ENCODE measurements at regions not wholly inside any gene's neighbourhood (a gene's known extent, or its start where the extent isn't known, plus 50 kb on each side); places are given as distances from the start of the nearest gene placed in this dataset.

DNA sequence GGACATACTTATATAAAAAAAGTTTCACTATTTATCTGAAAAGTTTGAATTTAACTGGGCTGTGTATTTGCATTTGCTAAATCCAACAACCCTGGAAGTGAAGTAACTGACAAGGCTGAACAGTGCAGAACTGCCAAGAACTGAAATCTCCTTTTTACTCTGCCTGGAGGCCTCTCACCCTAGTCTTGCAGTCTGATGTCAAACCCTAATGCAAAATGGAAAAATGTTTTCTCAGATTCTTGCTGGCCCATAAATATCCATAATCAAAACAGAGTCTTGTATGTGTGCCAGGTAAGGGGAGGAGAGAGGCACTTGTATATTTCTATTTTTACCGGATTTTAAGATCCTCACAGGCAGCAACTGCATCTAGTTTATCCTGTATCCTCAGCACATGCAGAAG lies 432.7 kb upstream of the KLF4 start:
- Histone ChIP-seq H3K27ac (ENCODE audit: low read depth in 1 of 2, low read length in 2 of 2) (no peak overlapping the region), H3K36me3 (replicated peaks in 1 of 2; ENCODE audit: control insufficient read depth in 1 of 2, insufficient read depth in 2 of 2, low read length in 2 of 2) (no peaks in the 10 kb centered on the region), H3K4me2 (replicated peaks; ENCODE audit: extremely low read depth, low read length, poor library complexity, severe bottlenecking) (no peak overlapping the region), H3K9me3 (replicated peaks in 1 of 2; ENCODE audit: control insufficient read depth in 1 of 2, insufficient read depth in 1 of 2, low read length in 2 of 2) (peaks cover 0 to 11% of the 10 kb centered on the region in 2 donors), H3K79me2 (ENCODE audit: insufficient read depth, low read length) (peaks cover 1% of the 10 kb centered on the region), H3K4me1 (ENCODE audit: control insufficient read depth in 1 of 2, insufficient read depth in 2 of 2, low read length in 2 of 2) (peaks cover 7 to 11% of the 10 kb centered on the region in 2 donors), H3K9ac (ENCODE audit: insufficient read depth, low read length, poor library complexity, severe bottlenecking) (no peak overlapping the region), H3K27me3 (ENCODE audit: control insufficient read depth in 2 of 2, insufficient read depth in 2 of 2, low read length in 2 of 2) (no peaks in the 10 kb centered on the region), H3K4me3 (replicated peaks in 1 of 3; ENCODE audit: low read depth in 2 of 3, low read length in 3 of 3) (no peak overlapping the region), H2AFZ (ENCODE audit: insufficient read depth, low read depth, low read length, poor library complexity, severe bottlenecking) (no peak overlapping the region), H4K20me1 (ENCODE audit: insufficient read depth, low read length) (no peaks in the 10 kb centered on the region)
- H3K27me3 Mint-ChIP-seq (ENCODE audit: low read depth in 3 of 3): no peaks in the 10 kb centered on the region
- H3K36me3 Mint-ChIP-seq: peaks cover 0 to 6% of the 10 kb centered on the region in 2 donors
- H3K27ac Mint-ChIP-seq: no peak overlapping the region
- DNase-seq: no peak
- intact Hi-C loops (cut with micrococcal nuclease): loop anchor here in 1 of 2 donors (10.0 kb wide), 1 partner anchor 63 kb away; no protein-coding TSS in a partner anchor
- 100% methylated on average over 1 of the region's 1 CpG for WGBS (ENCODE audit: insufficient coverage)
- peaks cover 18% of the 10 kb centered on the region for H3K4me1 Mint-ChIP-seq
- H3K9me3 Mint-ChIP-seq: peaks cover 6 to 15% (median 9%) of the 10 kb centered on the region in 7 donors
- TF ChIP-seq, protein P1, sequence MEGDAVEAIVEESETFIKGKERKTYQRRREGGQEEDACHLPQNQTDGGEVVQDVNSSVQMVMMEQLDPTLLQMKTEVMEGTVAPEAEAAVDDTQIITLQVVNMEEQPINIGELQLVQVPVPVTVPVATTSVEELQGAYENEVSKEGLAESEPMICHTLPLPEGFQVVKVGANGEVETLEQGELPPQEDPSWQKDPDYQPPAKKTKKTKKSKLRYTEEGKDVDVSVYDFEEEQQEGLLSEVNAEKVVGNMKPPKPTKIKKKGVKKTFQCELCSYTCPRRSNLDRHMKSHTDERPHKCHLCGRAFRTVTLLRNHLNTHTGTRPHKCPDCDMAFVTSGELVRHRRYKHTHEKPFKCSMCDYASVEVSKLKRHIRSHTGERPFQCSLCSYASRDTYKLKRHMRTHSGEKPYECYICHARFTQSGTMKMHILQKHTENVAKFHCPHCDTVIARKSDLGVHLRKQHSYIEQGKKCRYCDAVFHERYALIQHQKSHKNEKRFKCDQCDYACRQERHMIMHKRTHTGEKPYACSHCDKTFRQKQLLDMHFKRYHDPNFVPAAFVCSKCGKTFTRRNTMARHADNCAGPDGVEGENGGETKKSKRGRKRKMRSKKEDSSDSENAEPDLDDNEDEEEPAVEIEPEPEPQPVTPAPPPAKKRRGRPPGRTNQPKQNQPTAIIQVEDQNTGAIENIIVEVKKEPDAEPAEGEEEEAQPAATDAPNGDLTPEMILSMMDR (IDR thresholded peaks at IDR 0.05): no peak
- H3K4me3 Mint-ChIP-seq: no peak overlapping the region

DNA sequence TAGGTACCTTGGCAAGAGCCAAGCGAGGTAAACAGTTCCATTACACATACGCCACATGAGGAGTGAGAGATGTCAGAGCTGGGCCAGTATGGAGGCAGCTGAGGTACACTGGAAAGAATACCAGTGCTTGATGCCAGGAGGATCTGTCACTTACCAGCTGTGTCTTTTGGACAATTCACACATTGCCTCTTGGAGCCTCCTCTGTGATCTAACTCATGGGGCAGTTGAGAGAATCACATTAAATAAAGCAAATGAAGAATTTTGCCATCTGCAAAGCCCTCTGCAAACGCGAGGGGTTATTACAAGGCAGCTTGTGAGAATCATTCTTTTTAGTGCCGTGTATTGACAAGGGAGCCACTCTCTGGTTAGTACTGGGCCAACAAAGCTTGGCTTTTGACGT lies 429.7 kb upstream of the KLF4 start:
- intact Hi-C loops (cut with micrococcal nuclease): no loop called here
- H3K27me3 Mint-ChIP-seq (ENCODE audit: low read depth in 3 of 3): peaks cover 0 to 1% (median 0%) of the 10 kb centered on the region in 3 donors

More for the DNA sequence above, 429.7 kb upstream of the KLF4 start:
- H3K4me3 ChIP-seq (replicated peaks in 1 of 3; ENCODE audit: low read depth in 2 of 3, low read length in 3 of 3): no peak overlapping the region
- no peaks in the 10 kb centered on the region for H4K20me1 ChIP-seq (ENCODE audit: insufficient read depth, low read length)
- Mint-ChIP-seq H3K27ac (no peak overlapping the region), H3K9me3 (peaks cover 8 to 18% (median 11%) of the 10 kb centered on the region in 7 donors), H3K4me3 (no peak overlapping the region), H3K36me3 (peaks cover 2 to 5% of the 10 kb centered on the region in 2 donors), H3K4me1 (no peaks in the 10 kb centered on the region)
- H3K36me3 ChIP-seq (replicated peaks in 1 of 2; ENCODE audit: control insufficient read depth in 1 of 2, insufficient read depth in 2 of 2, low read length in 2 of 2): no peaks in the 10 kb centered on the region
- no peak overlapping the region for H2AFZ ChIP-seq (ENCODE audit: insufficient read depth, low read depth, low read length, poor library complexity, severe bottlenecking)
- H3K9me3 ChIP-seq (replicated peaks in 1 of 2; ENCODE audit: control insufficient read depth in 1 of 2, insufficient read depth in 1 of 2, low read length in 2 of 2): peaks cover 0 to 9% of the 10 kb centered on the region in 2 donors
- no peaks in the 10 kb centered on the region for H3K27me3 ChIP-seq (ENCODE audit: control insufficient read depth in 2 of 2, insufficient read depth in 2 of 2, low read length in 2 of 2)
- H3K4me2 ChIP-seq (replicated peaks; ENCODE audit: extremely low read depth, low read length, poor library complexity, severe bottlenecking): no peak overlapping the region
- no peak for DNase-seq
- H3K27ac ChIP-seq (ENCODE audit: low read depth in 1 of 2, low read length in 2 of 2): no peak overlapping the region
- WGBS (ENCODE audit: insufficient coverage): no CpG with 5 or more reads among the region's 6 CpGs
- no peaks in the 10 kb centered on the region for H3K79me2 ChIP-seq (ENCODE audit: insufficient read depth, low read length)
- TF ChIP-seq, protein P1 (IDR thresholded peaks at IDR 0.05): no peak
- H3K9ac ChIP-seq (ENCODE audit: insufficient read depth, low read length, poor library complexity, severe bottlenecking): no peak overlapping the region
- peaks cover 0 to 4% of the 10 kb centered on the region in 2 donors for H3K4me1 ChIP-seq (ENCODE audit: control insufficient read depth in 1 of 2, insufficient read depth in 2 of 2, low read length in 2 of 2)

Data from CD14-positive monocyte (primary cell).